HEK293T (cell line): ENCODE measurements at regions not wholly inside any gene's neighbourhood (a gene's known extent, or its start where the extent isn't known, plus 50 kb on each side); places are given as distances from the start of the nearest gene placed in this dataset.

ENCODE experiments used
- CTCF ChIA-PET: fragments of 350-600 bp; formaldehyde crosslinking; extraction: SDS; loops from one replicate; lab custom pipeline; 2021; ENCODE audit warnings: antibody characterized with exemption, inconsistent platforms; lab: Yijun Ruan, JAX
- POLR2A ChIA-PET: fragments of 350-600 bp; formaldehyde crosslinking; extraction: SDS; loops from one replicate; lab custom pipeline; 2020; ENCODE audit warnings: antibody characterized with exemption, inconsistent platforms; lab: Yijun Ruan, JAX
- DNase-seq: peaks from one replicate; pipeline ENCODE4 v3.0.0; 2012; ENCODE audit warnings: mixed read lengths; ENCODE audit errors: extremely low spot score
- ARNT ChIP-seq: fragments of 450-650 bp; IDR thresholded peaks from 2 replicates; pipeline ENCODE4 v1.6.1; 2017; ENCODE audit warnings: mild to moderate bottlenecking
- BHLHE40 ChIP-seq: fragments of 450-650 bp; IDR thresholded peaks from 2 replicates; pipeline ENCODE4 v1.6.1; 2016; ENCODE audit warnings: mild to moderate bottlenecking, moderate library complexity, borderline replicate concordance
- CTBP1 ChIP-seq: fragments of 450-650 bp; IDR thresholded peaks from 2 replicates; pipeline ENCODE4 v1.6.1; 2016; ENCODE audit warnings: borderline replicate concordance
- ELF4 ChIP-seq: fragments of 450-650 bp; IDR thresholded peaks from 2 replicates; pipeline ENCODE4 v1.6.1; 2017; ENCODE audit warnings: antibody characterized with exemption
- FOXA1 ChIP-seq: fragments of 450-650 bp; IDR thresholded peaks from 2 replicates; pipeline ENCODE4 v1.6.1; 2016; ENCODE audit warnings: mild to moderate bottlenecking
- FOXK2 ChIP-seq: fragments of 450-650 bp; IDR thresholded peaks from 2 replicates; pipeline ENCODE4 v1.6.1; 2016; ENCODE audit warnings: mild to moderate bottlenecking
- FOXM1 ChIP-seq: fragments of 450-650 bp; IDR thresholded peaks from 2 replicates; pipeline ENCODE4 v1.6.1; 2017; ENCODE audit warnings: mild to moderate bottlenecking, borderline replicate concordance
- HDGF ChIP-seq: fragments of 450-650 bp; IDR thresholded peaks from 2 replicates; pipeline ENCODE4 v1.6.1; 2017; ENCODE audit warnings: antibody characterized with exemption, borderline replicate concordance
- L3MBTL2 ChIP-seq: fragments of 450-650 bp; conservative IDR thresholded peaks from 2 replicates; pipeline ENCODE4 v1.6.1; 2016; ENCODE audit warnings: mild to moderate bottlenecking
- LEF1 ChIP-seq: fragments of 450-650 bp; IDR thresholded peaks from 2 replicates; pipeline ENCODE4 v1.6.1; 2017; ENCODE audit warnings: mild to moderate bottlenecking, borderline replicate concordance
- NFRKB ChIP-seq: fragments of 450-650 bp; IDR thresholded peaks from 2 replicates; pipeline ENCODE4 v1.6.1; 2016; ENCODE audit warnings: mild to moderate bottlenecking, moderate library complexity
- PKNOX1 ChIP-seq: fragments of 450-650 bp; IDR thresholded peaks from 2 replicates; pipeline ENCODE4 v1.6.1; 2016
- SP1 ChIP-seq: fragments of 450-650 bp; IDR thresholded peaks from 2 replicates; pipeline ENCODE4 v1.6.1; 2017
- SUZ12 ChIP-seq: fragments of 450-650 bp; IDR thresholded peaks from 2 replicates; pipeline ENCODE4 v1.6.1; 2016; ENCODE audit warnings: mild to moderate bottlenecking
- TARDBP ChIP-seq: fragments of 450-650 bp; IDR thresholded peaks from 2 replicates; pipeline ENCODE4 v1.6.1; 2016
- ZNF384 ChIP-seq: fragments of 450-650 bp; IDR thresholded peaks from 2 replicates; pipeline ENCODE4 v1.6.1; 2016

- TF ChIP-seq LEF1: no peak
- TF ChIP-seq HDGF: no peak
- TF ChIP-seq FOXK2: no peak
- TF ChIP-seq TARDBP: no peak
- no peak for TF ChIP-seq ZNF384
- TF ChIP-seq SUZ12: no peak
- no peak for TF ChIP-seq NFRKB
- ChIA-PET CTCF (no interaction called here), POLR2A (no interaction called here)
- DNase-seq: no peak
These were observed 228.6 kb upstream of the LYPLAL1 start for GRCh38 chr1:218945050-218945449.

GRCh38 chr1:218946147-218946546 lies 227.5 kb upstream of the LYPLAL1 start:
- POLR2A ChIA-PET: no interaction called here
- no peak for DNase-seq
- no peak for TF ChIP-seq L3MBTL2
- TF ChIP-seq PKNOX1: no peak
- no peak for TF ChIP-seq CTBP1
- TF ChIP-seq ARNT: no peak
- TF ChIP-seq SP1: no peak
- TF ChIP-seq ELF4: no peak
- TF ChIP-seq TARDBP: no peak
- TF ChIP-seq FOXM1: no peak
- TF ChIP-seq LEF1: no peak
- CTCF ChIA-PET: interaction anchor here (0.6 kb wide), 1 partner anchor 22 kb away, joined by 5 read pairs; no protein-coding TSS in a partner anchor

GRCh38 chr1:218948446-218948845 lies 225.2 kb upstream of the LYPLAL1 start:
- DNase-seq: no peak
- CTCF ChIA-PET: no interaction called here
- TF ChIP-seq PKNOX1 (no peak), NFRKB (no peak), ARNT (no peak)
- POLR2A ChIA-PET: no interaction called here

- ChIA-PET POLR2A (no interaction called here), CTCF (no interaction called here)
- TF ChIP-seq SUZ12 (no peak), FOXA1 (no peak), BHLHE40 (no peak), CTBP1 (no peak), SP1 (no peak), PKNOX1 (no peak), ELF4 (no peak), NFRKB (no peak), FOXK2 (no peak), ARNT (no peak), ZNF384 (no peak), TARDBP (no peak), HDGF (no peak), LEF1 (no peak), L3MBTL2 (no peak), FOXM1 (no peak)
- no peak for DNase-seq
These were observed 220.3 kb upstream of the LYPLAL1 start for GRCh38 chr1:218953386-218953785.

GRCh38 chr1:218957971-218958370 lies 215.7 kb upstream of the LYPLAL1 start:
- TF ChIP-seq SP1: no peak
- TF ChIP-seq SUZ12: no peak
- no peak for TF ChIP-seq FOXK2
- no peak for TF ChIP-seq L3MBTL2
- TF ChIP-seq NFRKB: no peak
- no peak for TF ChIP-seq CTBP1
- no peak for TF ChIP-seq TARDBP
- no peak for TF ChIP-seq ZNF384
- POLR2A ChIA-PET: no interaction called here
- CTCF ChIA-PET: no interaction called here
- no peak for DNase-seq

GRCh38 chr1:218959784-218960183 lies 213.9 kb upstream of the LYPLAL1 start:
- no peak for DNase-seq
- no peak for TF ChIP-seq ZNF384
- TF ChIP-seq L3MBTL2: no peak
- TF ChIP-seq SUZ12: no peak
- peak; percentile 43; the same call in 1 of the 2 replicates for TF ChIP-seq PKNOX1
- no peak for TF ChIP-seq LEF1
- no peak for TF ChIP-seq HDGF
- TF ChIP-seq ELF4: no peak
- ChIA-PET CTCF (interaction anchor here (0.5 kb wide), 1 partner anchor 392 kb away, joined by 3 read pairs; no protein-coding TSS in a partner anchor), POLR2A (no interaction called here)
